WTC11 (cell line): ENCODE measurements at regions not wholly inside any gene's neighbourhood (a gene's known extent, or its start where the extent isn't known, plus 50 kb on each side); places are given as distances from the start of the nearest gene placed in this dataset.

Experiments
- ATAC-seq: fragments of 200-7000 bp; cut with Tn5 transposase; 2 replicates; pipeline ENCODE4 v1.10.0; 2021; ENCODE audit warnings: mild to moderate bottlenecking, moderate library complexity
- CTCF ChIA-PET: fragments of 300-600 bp; sonication (Branson Sonifier 250); formaldehyde crosslinking; loops from one replicate; lab custom pipeline; 2021; ENCODE audit warnings: antibody characterized with exemption; lab: Charles Lee
- POLR2A ChIA-PET: fragments of 350-600 bp; sonication (Branson Sonifier 250); formaldehyde crosslinking; loops from one replicate; lab custom pipeline; 2021; ENCODE audit warnings: antibody characterized with exemption; lab: Charles Lee
- DNase-seq: peaks from one replicate; pipeline ENCODE4 v3.0.0; 2021; ENCODE audit warnings: low spot score
- H3K27ac Mint-ChIP-seq: 2 replicates; pipeline ENCODE4 v1.8.0; 2021; ENCODE audit warnings: mixed read lengths
- H3K27me3 Mint-ChIP-seq: 2 replicates; pipeline ENCODE4 v1.8.0; 2021; ENCODE audit warnings: low read depth, mild to moderate bottlenecking, moderate library complexity, mixed read lengths
- H3K36me3 Mint-ChIP-seq: 2 replicates; pipeline ENCODE4 v1.8.0; 2021; ENCODE audit warnings: mixed read lengths
- H3K4me1 Mint-ChIP-seq: 2 replicates; pipeline ENCODE4 v1.8.0; 2022; ENCODE audit warnings: mixed read lengths
- H3K4me3 Mint-ChIP-seq: 2 replicates; pipeline ENCODE4 v1.8.0; 2021; ENCODE audit warnings: mild to moderate bottlenecking, moderate library complexity, mixed read lengths
- H3K9me3 Mint-ChIP-seq: 2 replicates; pipeline ENCODE4 v1.8.0; 2021; ENCODE audit warnings: mixed read lengths
- ARID4B ChIP-seq: sonication (generic); formaldehyde crosslinking; IDR thresholded peaks from 2 replicates; pipeline ENCODE4 v1.8.0; 2023; ENCODE audit warnings: missing genetic modification reagents, mild to moderate bottlenecking, borderline replicate concordance
- ATF1 ChIP-seq: sonication (generic); formaldehyde crosslinking; IDR thresholded peaks from 2 replicates; pipeline ENCODE4 v1.8.1; 2023; ENCODE audit warnings: mild to moderate bottlenecking, moderate library complexity, missing genetic modification reagents
- E2F1 ChIP-seq: sonication (generic); formaldehyde crosslinking; IDR thresholded peaks from 2 replicates; pipeline ENCODE4 v1.8.0; 2022; ENCODE audit warnings: mild to moderate bottlenecking, missing genetic modification reagents
- FOXP1 ChIP-seq: sonication (generic); formaldehyde crosslinking; IDR thresholded peaks from 2 replicates; pipeline ENCODE4 v1.8.0; 2022; ENCODE audit warnings: missing genetic modification reagents, mild to moderate bottlenecking, moderate library complexity, borderline replicate concordance
- GTF2I ChIP-seq: fragments of 250-450 bp; sonication (Bioruptor Pico); conservative IDR thresholded peaks from 2 replicates; pipeline ENCODE4 v1.4.0; 2021; ENCODE audit warnings: mild to moderate bottlenecking
- HMGA2 ChIP-seq: fragments of 250-450 bp; sonication (Bioruptor Pico); IDR thresholded peaks from 2 replicates; pipeline ENCODE4 v1.4.0; 2021; ENCODE audit warnings: mild to moderate bottlenecking, moderate library complexity
- SMAD4 ChIP-seq: sonication (generic); formaldehyde crosslinking; IDR thresholded peaks from 2 replicates; pipeline ENCODE4 v1.8.0; 2022; ENCODE audit warnings: mild to moderate bottlenecking, missing genetic modification reagents
- TCF7 ChIP-seq: sonication (generic); formaldehyde crosslinking; IDR thresholded peaks from 2 replicates; pipeline ENCODE4 v1.8.0; 2022; ENCODE audit warnings: mild to moderate bottlenecking, low read depth, missing genetic modification reagents, moderate library complexity
- TEAD4 ChIP-seq: sonication (generic); formaldehyde crosslinking; IDR thresholded peaks from 2 replicates; pipeline ENCODE4 v1.8.0; 2022; ENCODE audit warnings: mild to moderate bottlenecking, missing genetic modification reagents
- USF2 ChIP-seq: sonication (generic); formaldehyde crosslinking; IDR thresholded peaks from 2 replicates; pipeline ENCODE4 v1.8.1; 2023; ENCODE audit warnings: mild to moderate bottlenecking, missing genetic modification reagents, moderate library complexity
- ZBTB21 ChIP-seq: sonication (generic); formaldehyde crosslinking; IDR thresholded peaks from 2 replicates; pipeline ENCODE4 v1.8.1; 2023; ENCODE audit warnings: mild to moderate bottlenecking, missing genetic modification reagents, borderline replicate concordance
- ZBTB43 ChIP-seq: sonication (generic); formaldehyde crosslinking; IDR thresholded peaks from 2 replicates; pipeline ENCODE4 v1.8.1; 2023; ENCODE audit warnings: mild to moderate bottlenecking, missing genetic modification reagents
- ZNF263 ChIP-seq: sonication (generic); formaldehyde crosslinking; IDR thresholded peaks from 2 replicates; pipeline ENCODE4 v1.8.1; 2022; ENCODE audit warnings: low read depth, mild to moderate bottlenecking, moderate library complexity, missing genetic modification reagents
- ZNF416 ChIP-seq: fragments of 250-450 bp; sonication (Bioruptor Pico); IDR thresholded peaks from 2 replicates; pipeline ENCODE4 v1.9.0; 2021; ENCODE audit warnings: mild to moderate bottlenecking, inconsistent platforms
- ZNF423 ChIP-seq: fragments of 250-450 bp; sonication (Bioruptor Pico); IDR thresholded peaks from 2 replicates; pipeline ENCODE4 v2.1.2; 2022; ENCODE audit warnings: mild to moderate bottlenecking, moderate library complexity
- TF ChIP-seq, protein P1 (sequence below): fragments of 250-450 bp; sonication (Bioruptor Pico); IDR thresholded peaks from 2 replicates; pipeline ENCODE4 v1.9.0; 2021; ENCODE audit warnings: mild to moderate bottlenecking
- TF ChIP-seq, protein P2 (sequence below): sonication (generic); formaldehyde crosslinking; IDR thresholded peaks from 2 replicates; pipeline ENCODE4 v1.8.0; 2022; ENCODE audit warnings: mild to moderate bottlenecking, missing genetic modification reagents
- TF ChIP-seq, protein P3 (sequence below): sonication (generic); formaldehyde crosslinking; IDR thresholded peaks from 2 replicates; pipeline ENCODE4 v1.8.0; 2022; ENCODE audit warnings: mild to moderate bottlenecking, missing genetic modification reagents

DNA sequence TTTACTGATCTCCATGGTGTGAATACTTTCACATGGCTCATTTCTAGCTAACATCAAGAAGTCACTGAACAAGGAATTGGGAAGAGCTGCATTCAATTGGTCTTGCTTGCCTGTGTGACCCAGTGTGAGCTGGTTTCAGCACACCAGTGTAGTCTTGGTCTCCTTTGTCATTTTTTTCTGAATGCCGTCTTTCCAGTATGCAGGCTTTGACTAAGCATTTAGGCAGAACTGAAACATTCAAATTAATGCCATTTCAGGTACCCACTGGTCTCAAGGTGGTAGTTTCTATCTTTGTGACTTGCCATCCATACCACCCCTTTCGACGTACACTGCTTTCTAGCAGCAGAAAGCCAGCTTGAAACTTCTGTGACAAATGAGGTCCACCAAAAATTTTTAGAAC lies 550.5 kb upstream of the BOD1L1 start:
- TF ChIP-seq ZBTB43 (CRISPR knock-in tag), result no peak
- TF ChIP-seq, protein P1, sequence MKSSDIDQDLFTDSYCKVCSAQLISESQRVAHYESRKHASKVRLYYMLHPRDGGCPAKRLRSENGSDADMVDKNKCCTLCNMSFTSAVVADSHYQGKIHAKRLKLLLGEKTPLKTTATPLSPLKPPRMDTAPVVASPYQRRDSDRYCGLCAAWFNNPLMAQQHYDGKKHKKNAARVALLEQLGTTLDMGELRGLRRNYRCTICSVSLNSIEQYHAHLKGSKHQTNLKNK (CRISPR knock-in tag), result no peak
- TF ChIP-seq E2F1 (CRISPR knock-in tag), result no peak
- no peak for TF ChIP-seq ZNF423 (CRISPR knock-in tag)
- no peak for TF ChIP-seq GTF2I (CRISPR knock-in tag)
- no peak for TF ChIP-seq ZNF263 (CRISPR knock-in tag)
- TF ChIP-seq FOXP1 (CRISPR knock-in tag), result no peak
- TF ChIP-seq, protein P2, sequence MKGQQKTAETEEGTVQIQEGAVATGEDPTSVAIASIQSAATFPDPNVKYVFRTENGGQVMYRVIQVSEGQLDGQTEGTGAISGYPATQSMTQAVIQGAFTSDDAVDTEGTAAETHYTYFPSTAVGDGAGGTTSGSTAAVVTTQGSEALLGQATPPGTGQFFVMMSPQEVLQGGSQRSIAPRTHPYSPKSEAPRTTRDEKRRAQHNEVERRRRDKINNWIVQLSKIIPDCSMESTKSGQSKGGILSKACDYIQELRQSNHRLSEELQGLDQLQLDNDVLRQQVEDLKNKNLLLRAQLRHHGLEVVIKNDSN (CRISPR knock-in tag), result no peak
- no peak for TF ChIP-seq ZBTB21
- TF ChIP-seq TEAD4 (CRISPR knock-in tag), result no peak
- no peak for TF ChIP-seq ARID4B (CRISPR knock-in tag)
- TF ChIP-seq ZNF416, result no peak
- TF ChIP-seq, protein P3, sequence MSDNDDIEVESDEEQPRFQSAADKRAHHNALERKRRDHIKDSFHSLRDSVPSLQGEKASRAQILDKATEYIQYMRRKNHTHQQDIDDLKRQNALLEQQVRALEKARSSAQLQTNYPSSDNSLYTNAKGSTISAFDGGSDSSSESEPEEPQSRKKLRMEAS (CRISPR knock-in tag), result no peak
- TF ChIP-seq USF2 (CRISPR knock-in tag), result no peak
- TF ChIP-seq HMGA2 (CRISPR knock-in tag), result no peak
- no peak for TF ChIP-seq TCF7 (CRISPR knock-in tag)
- TF ChIP-seq SMAD4 (CRISPR knock-in tag), result no peak
- Mint-ChIP-seq H3K4me3 (no peak overlapping the region), H3K27me3 (no peaks in the 10 kb centered on the region; the same call in 1 of the 2 replicates), H3K4me1 (peaks cover 91% of the 10 kb centered on the region), H3K9me3 (no peaks in the 10 kb centered on the region), H3K36me3 (no peaks in the 10 kb centered on the region), H3K27ac (peak overlapping the region; percentile 75)
- DNase-seq (no peak), ATAC-seq (peak; percentile 26; the same call in 1 of the 2 replicates)
- CTCF ChIA-PET, result no interaction called here
- POLR2A ChIA-PET, result no interaction called here

- POLR2A ChIA-PET, result no interaction called here
- peak overlapping the region; percentile 75 for H3K27ac Mint-ChIP-seq
- peaks cover 89% of the 10 kb centered on the region for H3K4me1 Mint-ChIP-seq
- H3K36me3 Mint-ChIP-seq, result no peaks in the 10 kb centered on the region
- TF ChIP-seq ATF1 (no peak), TCF7 (CRISPR knock-in tag) (no peak), HMGA2 (CRISPR knock-in tag) (no peak), ARID4B (CRISPR knock-in tag) (no peak)
- CTCF ChIA-PET, result no interaction called here
- H3K4me3 Mint-ChIP-seq, result no peak overlapping the region
- DNase-seq, result no peak
- ATAC-seq, result peak; percentile 76
- H3K27me3 Mint-ChIP-seq, result no peaks in the 10 kb centered on the region; the same call in 1 of the 2 replicates
- H3K9me3 Mint-ChIP-seq, result no peaks in the 10 kb centered on the region
These were observed 550.9 kb upstream of the BOD1L1 start for GRCh38 chr4:14178421-14178820.
